KMS-11 (cell line): ENCODE measurements at regions not wholly inside any gene's neighbourhood (a gene's known extent, or its start where the extent isn't known, plus 50 kb on each side); places are given as distances from the start of the nearest gene placed in this dataset.

Experiments used
- H2AFZ ChIP-seq: fragments of 200-600 bp; sonication (generic); 2 replicates; pipeline ENCODE4 v1.6.1; 2016; ENCODE audit warnings: antibody characterized with exemption, mixed run types, low read depth
- H3K27ac ChIP-seq: fragments of 200-600 bp; sonication (generic); 2 replicates; pipeline ENCODE4 v1.6.1; 2016; ENCODE audit warnings: mild to moderate bottlenecking, mixed run types
- H3K27me3 ChIP-seq: fragments of 200-600 bp; sonication (generic); 2 replicates; pipeline ENCODE4 v1.6.1; 2017; ENCODE audit warnings: mild to moderate bottlenecking, low read depth, mixed run types, moderate library complexity; ENCODE audit not compliant: insufficient read depth
- H3K36me3 ChIP-seq: fragments of 200-600 bp; sonication (generic); 2 replicates; pipeline ENCODE4 v1.6.1; 2017; ENCODE audit warnings: mild to moderate bottlenecking, mixed run types; ENCODE audit not compliant: insufficient read depth
- H3K4me1 ChIP-seq: fragments of 200-600 bp; sonication (generic); 2 replicates; pipeline ENCODE4 v1.6.1; 2016; ENCODE audit warnings: mild to moderate bottlenecking, low read depth, mixed run types; ENCODE audit not compliant: poor library complexity, severe bottlenecking
- H3K4me2 ChIP-seq: fragments of 200-600 bp; sonication (generic); 2 replicates; pipeline ENCODE4 v1.7.0; 2016; ENCODE audit warnings: mild to moderate bottlenecking, mixed run types
- H3K4me3 ChIP-seq: fragments of 200-600 bp; sonication (generic); IDR thresholded peaks from 2 replicates; pipeline ENCODE4 v1.6.1; 2017; ENCODE audit warnings: low read depth, low read length, mixed read lengths; ENCODE audit not compliant: insufficient read depth
- H3K79me2 ChIP-seq: fragments of 200-600 bp; sonication (generic); 2 replicates; pipeline ENCODE4 v1.6.1; 2016; ENCODE audit warnings: low read depth, mixed run types; ENCODE audit not compliant: insufficient read depth
- H3K9ac ChIP-seq: fragments of 200-600 bp; sonication (generic); 2 replicates; pipeline ENCODE4 v1.6.1; 2016; ENCODE audit warnings: mild to moderate bottlenecking, mixed run types
- H4K20me1 ChIP-seq: fragments of 200-600 bp; sonication (generic); 2 replicates; pipeline ENCODE4 v1.6.1; 2016; ENCODE audit warnings: mild to moderate bottlenecking, mixed run types; ENCODE audit not compliant: insufficient read depth
- TF ChIP-seq, protein P1 (sequence below): fragments of 200-600 bp; sonication (generic); conservative IDR thresholded peaks from 2 replicates; pipeline ENCODE4 v1.6.1; 2017; ENCODE audit warnings: low read depth, mild to moderate bottlenecking, antibody characterized with exemption, low read length, moderate library complexity, mixed read lengths

DNA sequence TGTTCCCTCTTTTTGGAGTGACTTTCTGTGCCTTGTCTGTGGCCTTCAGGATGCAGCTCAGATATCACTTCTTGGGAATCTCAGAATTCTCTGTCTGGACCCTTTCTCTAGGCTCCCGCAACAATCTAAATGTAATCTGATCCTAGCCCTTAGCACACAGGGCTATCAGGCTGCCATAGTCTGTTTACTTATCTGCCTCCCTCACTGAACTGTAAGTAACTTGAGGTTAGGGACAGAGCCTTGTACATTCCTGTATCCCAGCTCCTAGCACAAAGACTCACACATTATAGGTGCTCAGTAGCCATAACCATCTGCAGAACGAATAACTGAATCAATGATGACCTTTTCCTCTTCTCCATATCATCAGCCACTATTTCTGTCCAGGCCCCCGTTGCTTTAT lies 69.5 kb downstream of the RTL9 start:
- H3K36me3 ChIP-seq: no peaks in the 10 kb centered on the region
- H2AFZ ChIP-seq: no peak overlapping the region
- no peaks in the 10 kb centered on the region for H3K27me3 ChIP-seq
- TF ChIP-seq, protein P1, sequence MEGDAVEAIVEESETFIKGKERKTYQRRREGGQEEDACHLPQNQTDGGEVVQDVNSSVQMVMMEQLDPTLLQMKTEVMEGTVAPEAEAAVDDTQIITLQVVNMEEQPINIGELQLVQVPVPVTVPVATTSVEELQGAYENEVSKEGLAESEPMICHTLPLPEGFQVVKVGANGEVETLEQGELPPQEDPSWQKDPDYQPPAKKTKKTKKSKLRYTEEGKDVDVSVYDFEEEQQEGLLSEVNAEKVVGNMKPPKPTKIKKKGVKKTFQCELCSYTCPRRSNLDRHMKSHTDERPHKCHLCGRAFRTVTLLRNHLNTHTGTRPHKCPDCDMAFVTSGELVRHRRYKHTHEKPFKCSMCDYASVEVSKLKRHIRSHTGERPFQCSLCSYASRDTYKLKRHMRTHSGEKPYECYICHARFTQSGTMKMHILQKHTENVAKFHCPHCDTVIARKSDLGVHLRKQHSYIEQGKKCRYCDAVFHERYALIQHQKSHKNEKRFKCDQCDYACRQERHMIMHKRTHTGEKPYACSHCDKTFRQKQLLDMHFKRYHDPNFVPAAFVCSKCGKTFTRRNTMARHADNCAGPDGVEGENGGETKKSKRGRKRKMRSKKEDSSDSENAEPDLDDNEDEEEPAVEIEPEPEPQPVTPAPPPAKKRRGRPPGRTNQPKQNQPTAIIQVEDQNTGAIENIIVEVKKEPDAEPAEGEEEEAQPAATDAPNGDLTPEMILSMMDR: no peak
- no peaks in the 10 kb centered on the region for H3K79me2 ChIP-seq
- H4K20me1 ChIP-seq: no peaks in the 10 kb centered on the region
- H3K27ac ChIP-seq: no peak overlapping the region
- no peak overlapping the region for H3K4me2 ChIP-seq
- H3K9ac ChIP-seq: no peak overlapping the region
- H3K4me3 ChIP-seq: no peak overlapping the region
- H3K4me1 ChIP-seq: no peaks in the 10 kb centered on the region

DNA sequence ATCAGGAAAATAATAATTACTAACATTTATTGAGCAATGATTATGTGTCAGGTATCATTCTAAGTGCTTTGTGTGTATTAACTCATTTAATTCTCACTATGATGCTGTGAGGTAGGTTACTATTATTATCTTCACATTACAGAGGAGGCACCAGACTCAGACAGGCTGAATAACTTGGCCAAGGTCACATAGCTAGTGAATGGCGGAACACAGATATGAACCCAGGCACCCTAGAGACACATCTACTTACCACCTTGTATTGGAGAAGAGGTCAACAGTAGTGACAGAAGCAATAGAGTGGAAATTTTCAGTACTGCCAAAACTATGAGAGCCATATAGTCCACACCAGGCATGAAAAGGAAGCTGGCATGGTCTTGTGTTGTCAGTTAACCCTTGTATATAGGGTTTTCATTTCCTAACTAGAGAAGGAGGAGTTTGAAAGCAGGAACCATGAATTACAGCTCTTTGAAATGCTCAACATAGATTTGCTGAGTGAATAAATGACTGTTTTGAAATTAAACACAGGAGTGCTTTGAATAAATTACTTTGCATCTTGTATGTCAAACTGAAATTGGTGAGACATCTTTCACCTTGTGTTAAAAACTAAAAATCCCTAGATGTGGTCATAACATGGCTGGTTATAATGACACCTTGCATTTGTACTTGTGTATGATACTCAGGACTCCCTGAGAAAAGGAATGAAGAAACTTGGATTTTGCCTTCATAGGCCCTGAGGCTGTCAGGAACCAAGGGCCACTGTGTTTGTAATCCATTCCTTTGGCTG lies 71.8 kb downstream of the RTL9 start:
- H3K36me3 ChIP-seq: no peaks in the 10 kb centered on the region
- H2AFZ ChIP-seq: no peak overlapping the region
- H3K4me2 ChIP-seq: no peak overlapping the region
- H3K4me1 ChIP-seq: no peaks in the 10 kb centered on the region
- H3K9ac ChIP-seq: no peak overlapping the region
- no peak overlapping the region for H3K4me3 ChIP-seq
- H4K20me1 ChIP-seq: no peaks in the 10 kb centered on the region
- H3K27ac ChIP-seq: no peak overlapping the region
- no peaks in the 10 kb centered on the region for H3K79me2 ChIP-seq
- no peaks in the 10 kb centered on the region for H3K27me3 ChIP-seq
- TF ChIP-seq, protein P1: no peak

DNA sequence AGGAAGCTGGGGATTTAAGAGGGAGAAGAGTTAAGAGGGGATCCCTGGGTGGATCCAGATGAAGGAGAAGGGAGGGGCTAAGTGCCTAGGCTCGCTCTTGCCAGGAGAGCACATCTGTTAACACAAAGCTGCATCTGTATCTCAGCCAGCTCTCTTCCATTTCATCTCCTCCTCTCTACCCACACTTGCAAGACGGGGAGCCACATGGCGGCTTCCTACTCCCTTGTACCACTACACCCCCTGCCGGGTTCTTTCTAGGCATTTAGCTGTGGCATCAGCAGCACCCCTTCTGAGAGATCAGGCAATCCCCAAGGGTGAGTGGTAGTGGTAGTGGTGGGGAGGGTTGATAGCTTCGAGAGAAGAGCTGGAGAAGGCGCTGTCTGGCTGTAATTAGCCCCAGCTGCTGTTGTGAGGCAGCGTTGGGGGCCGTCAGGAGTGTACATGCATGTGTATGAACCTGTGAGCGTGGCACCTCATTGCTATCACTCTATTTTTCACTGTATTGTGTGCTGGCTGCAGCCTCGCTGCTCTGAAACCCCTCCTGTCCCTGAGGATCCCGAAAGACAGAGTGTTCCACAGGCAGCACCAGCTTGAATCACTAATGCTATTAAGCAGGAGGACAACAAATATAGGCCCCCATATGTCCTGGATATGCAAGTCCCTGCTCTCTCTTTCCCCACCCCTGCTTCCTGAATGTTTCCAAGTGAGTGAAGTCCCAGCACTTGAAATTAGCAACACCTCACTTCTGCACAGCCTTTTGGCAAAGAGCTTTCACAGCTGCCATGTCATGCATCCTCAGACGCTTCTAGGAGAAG lies 73.7 kb downstream of the RTL9 start:
- no peak overlapping the region for H3K4me2 ChIP-seq
- no peaks in the 10 kb centered on the region for H3K36me3 ChIP-seq
- H3K27ac ChIP-seq: no peak overlapping the region
- no peak overlapping the region for H3K4me3 ChIP-seq
- no peaks in the 10 kb centered on the region for H3K79me2 ChIP-seq
- H3K4me1 ChIP-seq: no peaks in the 10 kb centered on the region
- no peak overlapping the region for H3K9ac ChIP-seq
- no peaks in the 10 kb centered on the region for H4K20me1 ChIP-seq
- no peaks in the 10 kb centered on the region for H3K27me3 ChIP-seq
- no peak overlapping the region for H2AFZ ChIP-seq
- TF ChIP-seq, protein P1: no peak

GRCh38 chrX:110432906-110433215 lies 74.2 kb downstream of the RTL9 start:
- H3K27ac ChIP-seq: no peak overlapping the region
- H3K79me2 ChIP-seq: no peaks in the 10 kb centered on the region
- no peak overlapping the region for H3K4me2 ChIP-seq
- no peaks in the 10 kb centered on the region for H3K27me3 ChIP-seq
- no peaks in the 10 kb centered on the region for H3K4me1 ChIP-seq
- H2AFZ ChIP-seq: no peak overlapping the region
- H3K4me3 ChIP-seq: no peak overlapping the region
- H3K9ac ChIP-seq: no peak overlapping the region
- H3K36me3 ChIP-seq: no peaks in the 10 kb centered on the region
- TF ChIP-seq, protein P1: no peak
- no peaks in the 10 kb centered on the region for H4K20me1 ChIP-seq
